Mesenchymal stem cell (in vitro differentiated cells and primary cell): ENCODE measurements at regions not wholly inside any gene's neighbourhood (a gene's known extent, or its start where the extent isn't known, plus 50 kb on each side); places are given as distances from the start of the nearest gene placed in this dataset.
A peak's percentile ranks its signal among the peaks of the same experiment; 100 is the strongest.

ENCODE experiments used
- DNase-seq: peaks from one replicate; pipeline ENCODE4 v3.0.0-alpha.2; 2013
- H2AFZ ChIP-seq: one replicate; pipeline ENCODE4 v1.6.1; 2013; ENCODE audit warnings: low read depth, mild to moderate bottlenecking, control low read depth, inconsistent platforms, low read length, moderate library complexity
- H2AK5ac ChIP-seq: 2 replicates; pipeline ENCODE4 v1.6.1; 2013; ENCODE audit warnings: low read length, moderate library complexity, mild to moderate bottlenecking, inconsistent platforms; ENCODE audit not compliant: severe bottlenecking
- H2BK120ac ChIP-seq: one replicate; pipeline ENCODE4 v1.6.1; 2013; ENCODE audit warnings: low read depth, mild to moderate bottlenecking, inconsistent platforms, low read length, moderate library complexity
- H2BK12ac ChIP-seq, 2 experiments: one replicate each; pipeline ENCODE4 v1.6.1; 2013; ENCODE audit warnings: inconsistent platforms in 2 of 2, low read length in 2 of 2, mild to moderate bottlenecking in 2 of 2, moderate library complexity in 2 of 2, control low read depth in 1 of 2
- H2BK15ac ChIP-seq: one replicate; pipeline ENCODE4 v1.6.1; 2013; ENCODE audit warnings: mild to moderate bottlenecking, low read depth, inconsistent platforms; ENCODE audit not compliant: poor library complexity, severe bottlenecking
- H2BK5ac ChIP-seq: 2 replicates; pipeline ENCODE4 v1.6.1; 2013; ENCODE audit warnings: low read depth, mild to moderate bottlenecking, low read length, control low read depth, inconsistent platforms; ENCODE audit not compliant: poor library complexity, severe bottlenecking
- H3K14ac ChIP-seq, 2 experiments: one replicate each; pipeline ENCODE4 v1.6.1; 2013; ENCODE audit warnings: inconsistent platforms in 2 of 2, low read length in 2 of 2, control low read depth in 1 of 2, mild to moderate bottlenecking in 1 of 2, moderate library complexity in 1 of 2
- H3K18ac ChIP-seq, 2 experiments: one replicate each; pipeline ENCODE4 v1.6.1; 2013; ENCODE audit warnings: inconsistent platforms in 2 of 2, low read length in 2 of 2, control low read depth in 1 of 2, low read depth in 1 of 2, mild to moderate bottlenecking in 1 of 2
- H3K23ac ChIP-seq, 2 experiments: one replicate each; pipeline ENCODE4 v1.6.1; 2013; ENCODE audit warnings: inconsistent platforms in 2 of 2, low read length in 2 of 2, mild to moderate bottlenecking in 2 of 2, moderate library complexity in 2 of 2, control low read depth in 1 of 2
- H3K27ac ChIP-seq: 2 replicates; pipeline ENCODE4 v1.5.1; 2013; ENCODE audit warnings: mild to moderate bottlenecking, moderate library complexity, low read length, control low read depth, inconsistent platforms; ENCODE audit not compliant: poor library complexity, severe bottlenecking
- H3K27me3 ChIP-seq, 2 experiments: 2 replicates each; pipeline versions ENCODE4 v1.6.1 to v1.7.0; 2013; ENCODE audit warnings: low read length in 2 of 2, mild to moderate bottlenecking in 2 of 2, moderate library complexity in 2 of 2, control low read depth in 1 of 2, inconsistent platforms in 1 of 2; ENCODE audit not compliant: control insufficient read depth in 1 of 2, insufficient read depth in 1 of 2
- H3K36me3 ChIP-seq, 2 experiments: 2 replicates each; pipeline versions ENCODE4 v1.6.1 to v1.7.0; 2013; ENCODE audit warnings: low read length in 2 of 2, control low read depth in 1 of 2, inconsistent platforms in 1 of 2, low read depth in 1 of 2, mild to moderate bottlenecking in 1 of 2; ENCODE audit not compliant: insufficient read depth in 2 of 2, control insufficient read depth in 1 of 2
- H3K4ac ChIP-seq, 2 experiments: one replicate each; pipeline ENCODE4 v1.6.1; 2013; ENCODE audit warnings: inconsistent platforms in 2 of 2, low read length in 2 of 2, mild to moderate bottlenecking in 2 of 2, moderate library complexity in 2 of 2, control low read depth in 1 of 2, low read depth in 1 of 2
- H3K4me1 ChIP-seq: 2 replicates; pipeline ENCODE4 v1.6.1; 2013; ENCODE audit warnings: low read depth, low read length, control low read depth; ENCODE audit not compliant: control insufficient read depth, insufficient read depth
- H3K4me2 ChIP-seq: 2 replicates; pipeline ENCODE4 v1.6.1; 2013; ENCODE audit warnings: low read length, mild to moderate bottlenecking, inconsistent platforms; ENCODE audit not compliant: poor library complexity, severe bottlenecking
- H3K4me3 ChIP-seq, 2 experiments: 2 replicates each; pipeline versions ENCODE4 v1.5.1 to v1.7.0; 2013; ENCODE audit warnings: low read length in 2 of 2, mild to moderate bottlenecking in 2 of 2, control low read depth in 1 of 2, low read depth in 1 of 2; ENCODE audit not compliant: insufficient read depth in 1 of 2
- H3K79me1 ChIP-seq: replicated peaks from 2 replicates; pipeline ENCODE4 v1.6.1; 2013; ENCODE audit warnings: mild to moderate bottlenecking, control low read depth, low read length, inconsistent platforms; ENCODE audit not compliant: poor library complexity, severe bottlenecking
- H3K9ac ChIP-seq: 2 replicates; pipeline ENCODE4 v1.7.0; 2013; ENCODE audit warnings: mild to moderate bottlenecking, low read length, moderate library complexity
- H3K9me3 ChIP-seq: 2 replicates; pipeline ENCODE4 v1.7.0; 2013; ENCODE audit warnings: mild to moderate bottlenecking, low read length; ENCODE audit not compliant: control insufficient read depth
- H4K8ac ChIP-seq: one replicate; pipeline ENCODE4 v1.6.1; 2013; ENCODE audit warnings: inconsistent platforms, mild to moderate bottlenecking, low read length, moderate library complexity
- H4K91ac ChIP-seq: one replicate; pipeline ENCODE4 v1.6.1; 2013; ENCODE audit warnings: mild to moderate bottlenecking, low read length, inconsistent platforms
- whole genome bisulfite sequencing: methylation state at CpG from one replicate; pipeline ENCODE4 v1.1.7; 2013; ENCODE audit warnings: mixed read lengths; 5-methylcytosine and 5-hydroxymethylcytosine counted together

DNA sequence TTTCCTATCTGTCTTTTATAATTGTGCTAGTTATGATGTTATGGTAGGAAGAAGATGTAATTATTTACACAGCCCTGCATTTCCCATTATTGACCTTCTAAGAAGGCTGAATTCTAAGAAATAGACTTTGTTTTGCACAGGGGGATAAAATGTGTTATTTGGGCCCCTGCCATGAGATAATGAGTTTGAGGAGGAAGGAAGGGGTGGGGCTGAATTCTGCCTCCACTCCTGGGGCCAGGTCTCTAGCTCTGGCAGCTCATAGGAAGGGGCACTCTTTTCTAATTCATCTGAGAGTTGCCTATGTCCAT lies 69.2 kb upstream of the GOLGA8B start:
- Histone ChIP-seq H2BK12ac (no peak overlapping the region), H3K27ac (no peak overlapping the region), H3K18ac (no peak overlapping the region), H3K4ac (no peak overlapping the region), H3K4me3 (no peak overlapping the region), H2BK120ac (no peak overlapping the region), H3K79me1 (no peaks in the 10 kb centered on the region), H3K36me3 (no peaks in the 10 kb centered on the region), H3K4me2 (no peak overlapping the region), H3K9ac (no peak overlapping the region), H4K8ac (no peak overlapping the region), H2AFZ (no peak overlapping the region), H3K4me1 (no peaks in the 10 kb centered on the region), H2AK5ac (no peak overlapping the region), H2BK15ac (no peak overlapping the region), H3K14ac (no peak overlapping the region), H2BK5ac (no peak overlapping the region), H3K27me3 (peaks cover 10 to 15% of the 10 kb centered on the region in 2 experiments), H3K9me3 (peaks cover 3% of the 10 kb centered on the region), H3K23ac (no peak overlapping the region), H4K91ac (no peak overlapping the region)
- DNase-seq: no peak

DNA sequence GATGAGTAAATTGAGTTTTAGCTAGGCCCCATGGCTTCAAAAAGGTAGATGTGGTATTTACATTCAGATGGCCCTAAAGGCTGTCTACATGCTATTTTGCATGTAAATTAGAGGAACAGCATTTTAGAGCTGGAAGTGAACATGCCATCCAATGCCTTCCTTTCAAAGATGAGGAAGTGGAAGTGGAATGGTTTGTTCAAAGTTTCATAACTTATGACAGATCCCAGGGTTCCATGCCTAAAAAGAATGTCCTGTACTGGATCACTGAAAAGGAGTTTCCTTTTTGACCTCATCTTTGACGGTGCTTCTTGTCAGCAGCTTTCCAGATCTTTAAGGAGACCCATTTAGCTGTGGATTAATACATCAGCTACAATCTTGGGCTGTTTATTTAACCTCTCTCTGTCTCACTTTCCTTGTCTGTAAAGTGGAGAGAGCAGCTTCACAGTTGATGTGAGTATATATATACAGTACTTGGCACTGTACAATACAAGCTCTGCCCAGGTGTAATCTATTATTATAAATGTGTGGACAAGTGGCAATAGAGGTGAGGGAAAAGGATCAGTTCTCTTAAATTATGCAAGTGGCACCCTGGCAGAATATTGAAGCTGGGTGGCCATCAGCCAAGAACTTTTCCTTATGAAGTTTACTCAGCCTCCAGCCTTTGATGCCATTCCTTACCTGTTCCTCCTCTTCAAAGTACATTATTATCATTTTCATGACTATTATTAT lies 68.7 kb upstream of the GOLGA8B start:
- Histone ChIP-seq H3K27me3 (peaks cover 4 to 9% of the 10 kb centered on the region in 2 experiments), H2AK5ac (no peak overlapping the region), H4K8ac (no peak overlapping the region), H3K14ac (no peak overlapping the region), H3K9ac (no peak overlapping the region), H3K4me2 (no peak overlapping the region), H3K18ac (no peak overlapping the region), H3K79me1 (no peaks in the 10 kb centered on the region), H3K27ac (no peak overlapping the region), H3K4me3 (no peak overlapping the region), H4K91ac (no peak overlapping the region), H2BK5ac (no peak overlapping the region), H2AFZ (no peak overlapping the region), H3K23ac (no peak overlapping the region), H3K4me1 (no peaks in the 10 kb centered on the region), H3K9me3 (peaks cover 3% of the 10 kb centered on the region), H3K4ac (no peak overlapping the region), H2BK12ac (no peak overlapping the region), H2BK120ac (no peak overlapping the region), H3K36me3 (no peaks in the 10 kb centered on the region), H2BK15ac (no peak overlapping the region)
- no peak for DNase-seq
- 71% methylated on average over 1 of the region's 1 CpG for WGBS

DNA sequence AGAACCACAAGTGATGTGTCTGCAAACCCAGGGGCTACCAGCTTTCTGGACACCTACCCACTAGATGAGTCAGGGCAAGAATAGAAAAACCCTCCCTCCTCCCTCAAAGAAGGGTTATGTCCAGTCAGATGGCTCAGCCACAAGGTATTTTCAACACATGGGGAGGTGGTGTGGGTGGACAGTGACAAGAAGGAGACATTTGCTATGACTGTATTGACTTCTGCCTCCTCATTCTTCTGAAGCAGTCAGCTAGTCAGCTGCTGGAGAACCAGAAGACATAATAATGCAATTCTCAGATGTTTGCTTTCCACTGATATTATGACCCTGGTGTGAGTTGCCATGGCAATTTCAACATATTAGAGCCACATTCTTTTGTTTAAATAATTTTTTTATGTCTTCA lies 66.7 kb upstream of the GOLGA8B start:
- Histone ChIP-seq H4K8ac (no peak overlapping the region), H3K18ac (no peak overlapping the region), H2AK5ac (no peak overlapping the region), H3K27me3 (no peaks in the 10 kb centered on the region), H3K27ac (no peak overlapping the region), H4K91ac (no peak overlapping the region), H3K36me3 (no peaks in the 10 kb centered on the region), H2BK5ac (no peak overlapping the region), H3K14ac (no peak overlapping the region), H3K4me3 (no peak overlapping the region), H3K4me2 (no peak overlapping the region), H3K4ac (no peak overlapping the region), H2AFZ (no peak overlapping the region), H3K23ac (no peak overlapping the region), H3K79me1 (no peaks in the 10 kb centered on the region), H2BK12ac (no peak overlapping the region), H2BK15ac (no peak overlapping the region), H3K4me1 (no peaks in the 10 kb centered on the region), H2BK120ac (no peak overlapping the region), H3K9ac (peak overlapping the region; percentile 41), H3K9me3 (peaks cover 3% of the 10 kb centered on the region)
- DNase-seq: peak; percentile 32

DNA sequence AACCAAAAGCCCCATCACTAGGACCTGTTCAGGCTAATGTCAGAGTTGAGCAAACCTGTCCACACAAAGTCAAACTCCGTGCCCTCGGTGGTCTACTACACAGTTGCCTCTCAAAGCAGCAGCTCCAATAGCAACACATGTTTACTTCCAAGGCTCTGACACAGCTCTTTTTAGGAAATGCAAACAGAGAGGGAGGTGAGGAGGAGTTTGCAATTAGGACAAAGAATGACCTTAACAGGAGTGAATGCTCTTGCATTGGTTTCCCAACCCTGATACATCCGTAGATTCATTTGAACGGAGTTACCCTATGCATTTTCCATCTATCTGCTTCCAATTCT lies 64.8 kb upstream of the GOLGA8B start:
- Histone ChIP-seq H3K9me3 (no peaks in the 10 kb centered on the region), H2BK5ac (no peak overlapping the region), H4K8ac (no peak overlapping the region), H3K4ac (no peak overlapping the region), H3K27ac (no peak overlapping the region), H2BK120ac (no peak overlapping the region), H2BK15ac (no peak overlapping the region), H2AK5ac (no peak overlapping the region), H4K91ac (no peak overlapping the region), H3K4me2 (no peak overlapping the region), H2AFZ (no peak overlapping the region), H3K4me1 (no peaks in the 10 kb centered on the region), H3K23ac (no peak overlapping the region), H3K36me3 (no peaks in the 10 kb centered on the region), H3K79me1 (no peaks in the 10 kb centered on the region), H3K9ac (no peak overlapping the region), H2BK12ac (no peak overlapping the region), H3K27me3 (no peaks in the 10 kb centered on the region), H3K14ac (no peak overlapping the region), H3K18ac (no peak overlapping the region), H3K4me3 (no peak overlapping the region)
- DNase-seq: no peak
- 70% methylated on average over 4 of the region's 4 CpGs for WGBS
